ENCODE measurements at regions not wholly inside any gene's neighbourhood (a gene's known extent, or its start where the extent isn't known, plus 50 kb on each side); places are given as distances from the start of the nearest gene placed in this dataset.

DNA sequence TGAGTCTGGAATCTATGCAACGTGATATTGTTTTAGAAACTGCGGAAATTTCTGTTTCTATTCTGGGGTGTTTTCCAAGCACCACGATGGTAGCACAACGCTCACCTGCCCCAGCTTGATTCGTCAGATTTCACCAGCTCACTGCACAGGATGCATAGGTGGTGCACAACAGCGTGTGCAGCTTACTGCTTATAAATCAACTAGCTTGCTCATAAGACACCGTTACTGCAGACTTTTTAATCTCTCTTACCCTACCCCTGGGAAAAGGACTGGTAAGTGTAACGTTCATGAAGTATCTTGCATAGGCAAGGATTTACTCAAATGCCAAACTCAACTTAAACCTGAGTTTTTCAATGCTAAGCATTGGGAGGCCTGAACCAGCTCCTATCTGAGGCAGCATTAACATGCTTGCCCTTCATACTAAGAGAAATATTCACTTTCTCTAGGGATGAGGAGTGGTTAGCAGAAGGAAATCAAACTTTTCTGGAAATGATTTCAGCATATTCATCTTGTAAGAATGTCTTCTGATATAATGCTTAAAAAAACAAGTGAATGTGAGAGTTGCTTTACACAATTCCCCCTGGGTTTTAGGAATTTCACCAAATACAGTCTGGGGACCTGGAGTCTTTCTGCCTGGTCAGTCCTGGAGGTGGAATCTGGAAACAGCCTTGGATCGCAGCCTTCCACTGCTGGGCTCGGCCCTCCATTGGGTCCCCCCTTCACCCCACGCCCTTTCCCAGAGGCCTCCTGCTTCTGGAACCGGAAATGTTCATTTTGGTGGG is 100.6 kb downstream of the DACT2 start:
- H3K27ac ChIP-seq (ENCODE audit: insufficient read depth, low read length): no peak overlapping the region
- dilution Hi-C loops (cut with HindIII; ENCODE audit: low sequenced_read_pairs, unreplicated experiment) (no loop called here), in situ Hi-C loops (cut with MboI; ENCODE audit: low sequenced_read_pairs) (no loop called here), intact Hi-C loops (cut with micrococcal nuclease) (no loop called here)
- no peak overlapping the region for H4K5ac ChIP-seq (ENCODE audit: low read depth, low read length)
- H3K9me1 ChIP-seq (ENCODE audit: insufficient read depth, low read length): no peaks in the 10 kb centered on the region
- H2BK20ac ChIP-seq (ENCODE audit: low read depth, low read length): no peak overlapping the region
- H2AK5ac ChIP-seq (ENCODE audit: low read depth, low read length): no peak overlapping the region
- no peak overlapping the region for H2BK120ac ChIP-seq (ENCODE audit: low read depth, low read length)
- peaks cover 35% of the 10 kb centered on the region for H3K9me3 ChIP-seq (ENCODE audit: control insufficient read depth, insufficient read depth, low read length)
- no peak overlapping the region for H2AFZ ChIP-seq (replicated peaks; ENCODE audit: low read length, poor library complexity)
- no peak overlapping the region for H2AK9ac ChIP-seq (replicated peaks; ENCODE audit: low read depth, low read length, poor library complexity)
- no peak overlapping the region for H3K4me3 ChIP-seq (ENCODE audit: insufficient read depth, low read depth, low read length)
- H2BK15ac ChIP-seq (ENCODE audit: low read depth, low read length): no peak overlapping the region
- no peak overlapping the region for H3K4ac ChIP-seq (ENCODE audit: low read depth, low read length)
- no peak overlapping the region for H3K56ac ChIP-seq (ENCODE audit: extremely low read depth, insufficient read depth, low read length)
- TF ChIP-seq NFE2L2 (IDR thresholded peaks at IDR 0.05; ENCODE audit: low read depth, low read length) (no peak), FOS (IDR thresholded peaks at IDR 0.05; ENCODE audit: low read depth, low read length) (no peak), MAFK (IDR thresholded peaks at IDR 0.05; ENCODE audit: low read depth, low read length) (no peak), BHLHE40 (IDR thresholded peaks at IDR 0.05; ENCODE audit: low read depth, low read length) (no peak), RCOR1 (IDR thresholded peaks at IDR 0.05; ENCODE audit: insufficient replicate concordance, low read length) (no peak), RAD21 (IDR thresholded peaks at IDR 0.05; ENCODE audit: low read length) (no peak), USF2 (IDR thresholded peaks at IDR 0.05; ENCODE audit: low read depth, low read length) (no peak), MAZ (IDR thresholded peaks at IDR 0.05; ENCODE audit: borderline replicate concordance, low read depth, low read length) (no peak), SMC3 (IDR thresholded peaks at IDR 0.05; ENCODE audit: low read depth, low read length) (no peak), CHD1 (IDR thresholded peaks at IDR 0.05; ENCODE audit: low read depth, low read length) (no peak), RFX5 (IDR thresholded peaks at IDR 0.05; ENCODE audit: low read depth, low read length) (no peak), MXI1 (IDR thresholded peaks at IDR 0.05; ENCODE audit: borderline replicate concordance, low read depth, low read length) (no peak), POLR2A (IDR thresholded peaks at IDR 0.05; ENCODE audit: low read depth, low read length) (no peak)
- TF ChIP-seq, protein P1, sequence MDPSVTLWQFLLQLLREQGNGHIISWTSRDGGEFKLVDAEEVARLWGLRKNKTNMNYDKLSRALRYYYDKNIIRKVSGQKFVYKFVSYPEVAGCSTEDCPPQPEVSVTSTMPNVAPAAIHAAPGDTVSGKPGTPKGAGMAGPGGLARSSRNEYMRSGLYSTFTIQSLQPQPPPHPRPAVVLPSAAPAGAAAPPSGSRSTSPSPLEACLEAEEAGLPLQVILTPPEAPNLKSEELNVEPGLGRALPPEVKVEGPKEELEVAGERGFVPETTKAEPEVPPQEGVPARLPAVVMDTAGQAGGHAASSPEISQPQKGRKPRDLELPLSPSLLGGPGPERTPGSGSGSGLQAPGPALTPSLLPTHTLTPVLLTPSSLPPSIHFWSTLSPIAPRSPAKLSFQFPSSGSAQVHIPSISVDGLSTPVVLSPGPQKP (IDR thresholded peaks at IDR 0.05; ENCODE audit: borderline replicate concordance, low read depth, low read length): no peak
- TF ChIP-seq, protein P2, sequence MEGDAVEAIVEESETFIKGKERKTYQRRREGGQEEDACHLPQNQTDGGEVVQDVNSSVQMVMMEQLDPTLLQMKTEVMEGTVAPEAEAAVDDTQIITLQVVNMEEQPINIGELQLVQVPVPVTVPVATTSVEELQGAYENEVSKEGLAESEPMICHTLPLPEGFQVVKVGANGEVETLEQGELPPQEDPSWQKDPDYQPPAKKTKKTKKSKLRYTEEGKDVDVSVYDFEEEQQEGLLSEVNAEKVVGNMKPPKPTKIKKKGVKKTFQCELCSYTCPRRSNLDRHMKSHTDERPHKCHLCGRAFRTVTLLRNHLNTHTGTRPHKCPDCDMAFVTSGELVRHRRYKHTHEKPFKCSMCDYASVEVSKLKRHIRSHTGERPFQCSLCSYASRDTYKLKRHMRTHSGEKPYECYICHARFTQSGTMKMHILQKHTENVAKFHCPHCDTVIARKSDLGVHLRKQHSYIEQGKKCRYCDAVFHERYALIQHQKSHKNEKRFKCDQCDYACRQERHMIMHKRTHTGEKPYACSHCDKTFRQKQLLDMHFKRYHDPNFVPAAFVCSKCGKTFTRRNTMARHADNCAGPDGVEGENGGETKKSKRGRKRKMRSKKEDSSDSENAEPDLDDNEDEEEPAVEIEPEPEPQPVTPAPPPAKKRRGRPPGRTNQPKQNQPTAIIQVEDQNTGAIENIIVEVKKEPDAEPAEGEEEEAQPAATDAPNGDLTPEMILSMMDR (conservative IDR thresholded peaks at IDR 0.05; ENCODE audit: low read depth, low read length): no peak
- ATAC-seq (ENCODE audit: low read depth) (no peak), DNase-seq (no peak)
- no peaks in the 10 kb centered on the region for H3K4me1 ChIP-seq (ENCODE audit: control insufficient read depth, insufficient read depth, low read length)
- no peaks in the 10 kb centered on the region for H3K79me1 ChIP-seq (ENCODE audit: low read depth in 1 of 2, low read length in 2 of 2)
- no peak overlapping the region for H3K14ac ChIP-seq (replicated peaks; ENCODE audit: low read depth, low read length)
- H3K4me2 ChIP-seq (ENCODE audit: low read depth, low read length): no peak overlapping the region
- no peak overlapping the region for H3K18ac ChIP-seq (ENCODE audit: low read depth, low read length)
- no peaks in the 10 kb centered on the region for H4K20me1 ChIP-seq (ENCODE audit: insufficient read depth, low read length)
- ChIA-PET CTCF (no interaction called here), POLR2A (ENCODE audit: unreplicated experiment) (no interaction called here)
- WGBS, 2 experiments (ENCODE audit: extremely low coverage in 2 of 2, insufficient read length in 1 of 2): 82% methylated on average over 3 of the region's 12 CpGs; no CpG with 5 or more reads in 1 of the 2 experiments
- no peak overlapping the region for H3K23ac ChIP-seq (ENCODE audit: low read depth, low read length)
- no peak overlapping the region for H3K9ac ChIP-seq (ENCODE audit: low read depth, low read length)
- H3K27me3 ChIP-seq (ENCODE audit: control insufficient read depth, insufficient read depth, low read length): no peaks in the 10 kb centered on the region
- no TSS peak for BruUV-seq (replicated peaks)
- H4K91ac ChIP-seq (ENCODE audit: insufficient read depth, low read depth, low read length): no peak overlapping the region
- no peak overlapping the region for H2BK5ac ChIP-seq (ENCODE audit: low read depth, low read length, poor library complexity, severe bottlenecking)
- H4K8ac ChIP-seq (ENCODE audit: low read depth in 2 of 2, low read length in 2 of 2): no peak overlapping the region
- no peaks in the 10 kb centered on the region for H3K36me3 ChIP-seq (ENCODE audit: control insufficient read depth, insufficient read depth, low read length)

Measured in IMR-90 (cell line).